ENCODE measurements at regions not wholly inside any gene's neighbourhood (a gene's known extent, or its start where the extent isn't known, plus 50 kb on each side); places are given as distances from the start of the nearest gene placed in this dataset.

DNA sequence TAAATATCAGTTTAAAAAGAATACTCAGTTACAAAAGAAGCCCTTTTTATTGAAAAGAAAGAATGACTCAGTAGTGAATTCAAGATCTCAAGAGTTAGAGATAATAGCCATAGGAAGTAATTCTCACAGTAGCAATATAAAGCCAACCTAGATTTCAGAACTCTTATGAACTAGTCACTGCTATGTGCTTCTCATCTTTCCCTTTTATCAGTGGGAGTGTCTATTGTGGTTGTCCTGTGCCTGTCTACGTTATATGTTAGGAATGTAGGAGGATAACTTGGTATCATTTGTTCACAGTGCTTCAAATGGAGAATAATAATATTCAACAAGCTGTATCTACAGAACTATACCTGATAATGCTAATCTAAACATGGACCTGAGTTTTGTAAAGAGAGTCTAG is 73.1 kb upstream of the RGS21 start:
- Histone ChIP-seq H2BK20ac (ENCODE audit: low read depth, low read length) (no peak overlapping the region), H2AK5ac (ENCODE audit: low read depth, low read length) (no peak overlapping the region), H2BK15ac (ENCODE audit: low read depth, low read length) (no peak overlapping the region), H2BK5ac (ENCODE audit: low read depth, low read length, poor library complexity, severe bottlenecking) (no peak overlapping the region), H3K4me1 (ENCODE audit: control insufficient read depth, insufficient read depth, low read length) (no peaks in the 10 kb centered on the region), H3K9ac (ENCODE audit: low read depth, low read length) (no peak overlapping the region), H3K4ac (ENCODE audit: low read depth, low read length) (no peak overlapping the region), H3K79me1 (ENCODE audit: low read depth in 1 of 2, low read length in 2 of 2) (no peaks in the 10 kb centered on the region), H3K9me1 (ENCODE audit: insufficient read depth, low read length) (no peaks in the 10 kb centered on the region), H3K18ac (ENCODE audit: low read depth, low read length) (no peak overlapping the region), H3K4me2 (ENCODE audit: low read depth, low read length) (no peak overlapping the region), H2AK9ac (replicated peaks; ENCODE audit: low read depth, low read length, poor library complexity) (no peak overlapping the region), H4K5ac (ENCODE audit: low read depth, low read length) (no peak overlapping the region), H3K14ac (replicated peaks; ENCODE audit: low read depth, low read length) (no peak overlapping the region), H2AFZ (replicated peaks; ENCODE audit: low read length, poor library complexity) (no peak overlapping the region), H3K4me3 (ENCODE audit: insufficient read depth, low read depth, low read length) (no peak overlapping the region), H4K20me1 (ENCODE audit: insufficient read depth, low read length) (no peaks in the 10 kb centered on the region), H3K27me3 (ENCODE audit: control insufficient read depth, insufficient read depth, low read length) (no peaks in the 10 kb centered on the region), H4K91ac (ENCODE audit: insufficient read depth, low read depth, low read length) (no peak overlapping the region), H4K8ac (ENCODE audit: low read depth in 2 of 2, low read length in 2 of 2) (no peak overlapping the region), H3K36me3 (ENCODE audit: control insufficient read depth, insufficient read depth, low read length) (no peaks in the 10 kb centered on the region), H2BK120ac (ENCODE audit: low read depth, low read length) (no peak overlapping the region), H3K56ac (ENCODE audit: extremely low read depth, insufficient read depth, low read length) (no peak overlapping the region), H3K9me3 (ENCODE audit: control insufficient read depth, insufficient read depth, low read length) (no peaks in the 10 kb centered on the region), H3K27ac (ENCODE audit: insufficient read depth, low read length) (no peak overlapping the region), H3K23ac (ENCODE audit: low read depth, low read length) (no peak overlapping the region)
- DNase-seq (peak; percentile 21), ATAC-seq (ENCODE audit: low read depth) (no peak)
- intact Hi-C loops (cut with micrococcal nuclease): no loop called here
- ChIA-PET POLR2A (ENCODE audit: unreplicated experiment) (no interaction called here), CTCF (no interaction called here)
- in situ Hi-C loops (cut with MboI; ENCODE audit: low sequenced_read_pairs): no loop called here
- no CpG with 5 or more reads among the region's 1 CpG for WGBS, 2 experiments (ENCODE audit: extremely low coverage in 2 of 2, insufficient read length in 1 of 2)
- TF ChIP-seq POLR2A (IDR thresholded peaks at IDR 0.05; ENCODE audit: low read depth, low read length) (no peak), RAD21 (IDR thresholded peaks at IDR 0.05; ENCODE audit: low read length) (no peak), CEBPB (IDR thresholded peaks at IDR 0.05; ENCODE audit: low read depth, low read length) (no peak), CHD1 (IDR thresholded peaks at IDR 0.05; ENCODE audit: low read depth, low read length) (no peak), MAZ (IDR thresholded peaks at IDR 0.05; ENCODE audit: borderline replicate concordance, low read depth, low read length) (no peak), NFE2L2 (IDR thresholded peaks at IDR 0.05; ENCODE audit: low read depth, low read length) (no peak), BHLHE40 (IDR thresholded peaks at IDR 0.05; ENCODE audit: low read depth, low read length) (no peak), FOS (IDR thresholded peaks at IDR 0.05; ENCODE audit: low read depth, low read length) (no peak), RFX5 (IDR thresholded peaks at IDR 0.05; ENCODE audit: low read depth, low read length) (no peak), SMC3 (IDR thresholded peaks at IDR 0.05; ENCODE audit: low read depth, low read length) (no peak), RCOR1 (IDR thresholded peaks at IDR 0.05; ENCODE audit: insufficient replicate concordance, low read length) (no peak), MXI1 (IDR thresholded peaks at IDR 0.05; ENCODE audit: borderline replicate concordance, low read depth, low read length) (no peak)
- TF ChIP-seq, protein P1, sequence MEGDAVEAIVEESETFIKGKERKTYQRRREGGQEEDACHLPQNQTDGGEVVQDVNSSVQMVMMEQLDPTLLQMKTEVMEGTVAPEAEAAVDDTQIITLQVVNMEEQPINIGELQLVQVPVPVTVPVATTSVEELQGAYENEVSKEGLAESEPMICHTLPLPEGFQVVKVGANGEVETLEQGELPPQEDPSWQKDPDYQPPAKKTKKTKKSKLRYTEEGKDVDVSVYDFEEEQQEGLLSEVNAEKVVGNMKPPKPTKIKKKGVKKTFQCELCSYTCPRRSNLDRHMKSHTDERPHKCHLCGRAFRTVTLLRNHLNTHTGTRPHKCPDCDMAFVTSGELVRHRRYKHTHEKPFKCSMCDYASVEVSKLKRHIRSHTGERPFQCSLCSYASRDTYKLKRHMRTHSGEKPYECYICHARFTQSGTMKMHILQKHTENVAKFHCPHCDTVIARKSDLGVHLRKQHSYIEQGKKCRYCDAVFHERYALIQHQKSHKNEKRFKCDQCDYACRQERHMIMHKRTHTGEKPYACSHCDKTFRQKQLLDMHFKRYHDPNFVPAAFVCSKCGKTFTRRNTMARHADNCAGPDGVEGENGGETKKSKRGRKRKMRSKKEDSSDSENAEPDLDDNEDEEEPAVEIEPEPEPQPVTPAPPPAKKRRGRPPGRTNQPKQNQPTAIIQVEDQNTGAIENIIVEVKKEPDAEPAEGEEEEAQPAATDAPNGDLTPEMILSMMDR (conservative IDR thresholded peaks at IDR 0.05; ENCODE audit: low read depth, low read length): no peak
- TF ChIP-seq, protein P2, sequence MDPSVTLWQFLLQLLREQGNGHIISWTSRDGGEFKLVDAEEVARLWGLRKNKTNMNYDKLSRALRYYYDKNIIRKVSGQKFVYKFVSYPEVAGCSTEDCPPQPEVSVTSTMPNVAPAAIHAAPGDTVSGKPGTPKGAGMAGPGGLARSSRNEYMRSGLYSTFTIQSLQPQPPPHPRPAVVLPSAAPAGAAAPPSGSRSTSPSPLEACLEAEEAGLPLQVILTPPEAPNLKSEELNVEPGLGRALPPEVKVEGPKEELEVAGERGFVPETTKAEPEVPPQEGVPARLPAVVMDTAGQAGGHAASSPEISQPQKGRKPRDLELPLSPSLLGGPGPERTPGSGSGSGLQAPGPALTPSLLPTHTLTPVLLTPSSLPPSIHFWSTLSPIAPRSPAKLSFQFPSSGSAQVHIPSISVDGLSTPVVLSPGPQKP (IDR thresholded peaks at IDR 0.05; ENCODE audit: borderline replicate concordance, low read depth, low read length): no peak
- TF ChIP-seq, protein P3, sequence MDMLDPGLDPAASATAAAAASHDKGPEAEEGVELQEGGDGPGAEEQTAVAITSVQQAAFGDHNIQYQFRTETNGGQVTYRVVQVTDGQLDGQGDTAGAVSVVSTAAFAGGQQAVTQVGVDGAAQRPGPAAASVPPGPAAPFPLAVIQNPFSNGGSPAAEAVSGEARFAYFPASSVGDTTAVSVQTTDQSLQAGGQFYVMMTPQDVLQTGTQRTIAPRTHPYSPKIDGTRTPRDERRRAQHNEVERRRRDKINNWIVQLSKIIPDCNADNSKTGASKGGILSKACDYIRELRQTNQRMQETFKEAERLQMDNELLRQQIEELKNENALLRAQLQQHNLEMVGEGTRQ (IDR thresholded peaks at IDR 0.05; ENCODE audit: low read depth, low read length): no peak
- no TSS peak for BruUV-seq (replicated peaks)
- dilution Hi-C loops (cut with HindIII; ENCODE audit: low sequenced_read_pairs, unreplicated experiment): no loop called here
